ENCODE measurements at regions not wholly inside any gene's neighbourhood (a gene's known extent, or its start where the extent isn't known, plus 50 kb on each side); places are given as distances from the start of the nearest gene placed in this dataset.
"Not testable (repeated sequence)": the region's sequence is repeated elsewhere in the genome, so short reads cannot be mapped to it uniquely, and the experiment has no call there.

DNA sequence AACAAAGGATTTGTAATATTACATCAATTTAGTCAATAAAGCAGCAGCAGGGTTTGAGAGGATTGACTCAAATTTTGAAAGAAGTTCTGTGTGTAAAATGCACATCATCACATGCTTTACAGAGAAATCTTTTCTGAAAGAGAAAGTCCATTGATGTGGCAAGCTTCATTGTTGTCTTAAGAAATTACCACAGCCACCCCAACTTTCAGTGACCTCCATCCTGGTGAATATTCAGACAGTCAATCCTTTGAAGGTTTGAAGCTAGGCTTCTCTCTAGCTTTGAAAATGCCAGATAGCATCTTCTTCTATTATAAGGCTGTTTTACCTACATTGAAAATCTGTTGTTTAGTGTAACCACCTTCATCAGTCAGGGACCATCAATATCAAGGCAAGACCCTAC is 51.8 kb upstream of the SETMAR start:
- Histone ChIP-seq H3K36me3 (ENCODE audit: control insufficient read depth in 4 of 4, insufficient read depth in 4 of 4, low read length in 3 of 4) (no peaks in the 10 kb centered on the region), H3K27me3 (replicated peaks in 2 of 5; ENCODE audit: control insufficient read depth in 4 of 5, insufficient read depth in 5 of 5, low read length in 4 of 5) (no peaks in the 10 kb centered on the region), H3K9me3 (ENCODE audit: control extremely low read depth in 1 of 5, control insufficient read depth in 4 of 5, insufficient read depth in 2 of 5, low read depth in 1 of 5, low read length in 4 of 5) (no peaks in the 10 kb centered on the region), H3K27ac (ENCODE audit: insufficient read depth in 1 of 2, low read depth in 1 of 2, low read length in 2 of 2, poor library complexity in 1 of 2, severe bottlenecking in 2 of 2) (no peak overlapping the region), H3K4me3 (ENCODE audit: control insufficient read depth in 1 of 7, extremely low read depth in 1 of 7, insufficient read depth in 4 of 7, low read depth in 2 of 7, low read length in 6 of 7) (no peak overlapping the region), H3K4me1 (ENCODE audit: control extremely low read depth in 1 of 4, control insufficient read depth in 4 of 4, insufficient read depth in 4 of 4, low read length in 3 of 4) (no peaks in the 10 kb centered on the region)
- ChIA-PET CTCF (interaction anchor here (0.7 to 1.3 kb wide), 3 partner anchors 20 to 935 kb away, joined by 3 read pairs; no protein-coding TSS in a partner anchor), POLR2A (no interaction called here)
- no peak for DNase-seq

DNA sequence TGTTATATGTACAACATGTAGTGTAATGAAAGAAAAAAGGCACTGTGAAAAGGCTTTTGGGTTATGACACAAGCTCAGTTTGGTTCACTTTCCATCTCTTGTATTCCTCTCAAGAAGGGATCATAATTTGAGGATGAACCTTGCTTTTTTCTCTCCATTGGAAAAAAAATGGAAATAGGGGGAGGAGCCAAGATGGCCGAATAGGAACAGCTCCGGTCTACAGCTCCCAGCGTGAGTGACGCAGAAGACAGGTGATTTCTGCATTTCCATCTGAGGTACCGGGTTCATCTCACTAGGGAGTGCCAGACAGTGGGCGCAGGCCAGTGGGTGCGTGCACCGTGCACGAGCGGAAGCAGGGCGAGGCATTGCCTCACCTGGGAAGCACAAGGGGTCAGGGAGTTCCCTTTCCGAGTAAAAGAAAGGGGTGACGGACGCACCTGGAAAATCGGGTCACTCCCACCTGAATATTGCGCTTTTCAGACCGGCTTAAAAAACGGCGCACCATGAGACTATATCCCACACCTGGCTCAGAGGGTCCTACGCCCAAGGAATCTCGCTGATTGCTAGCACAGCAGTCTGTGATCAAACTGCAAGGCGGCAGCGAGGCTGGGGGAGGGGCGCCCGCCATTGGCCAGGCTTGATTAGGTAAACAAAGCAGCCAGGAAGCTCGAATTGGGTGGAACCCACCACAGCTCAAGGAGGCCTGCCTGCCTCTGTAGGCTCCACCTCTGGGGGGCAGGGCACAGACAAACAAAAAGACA is 49.9 kb upstream of the SETMAR start:
- H3K36me3 ChIP-seq (ENCODE audit: control insufficient read depth in 4 of 4, insufficient read depth in 4 of 4, low read length in 3 of 4); H3K4me3 ChIP-seq (ENCODE audit: control insufficient read depth in 1 of 7, extremely low read depth in 1 of 7, insufficient read depth in 4 of 7, low read depth in 2 of 7, low read length in 6 of 7); H3K4me1 ChIP-seq (ENCODE audit: control extremely low read depth in 1 of 4, control insufficient read depth in 4 of 4, insufficient read depth in 4 of 4, low read length in 3 of 4); DNase-seq; H3K9me3 ChIP-seq (ENCODE audit: control extremely low read depth in 1 of 5, control insufficient read depth in 4 of 5, insufficient read depth in 2 of 5, low read depth in 1 of 5, low read length in 4 of 5); H3K27ac ChIP-seq (ENCODE audit: insufficient read depth in 1 of 2, low read depth in 1 of 2, low read length in 2 of 2, poor library complexity in 1 of 2, severe bottlenecking in 2 of 2); POLR2A ChIA-PET; CTCF ChIA-PET; H3K27me3 ChIP-seq (replicated peaks in 2 of 5; ENCODE audit: control insufficient read depth in 4 of 5, insufficient read depth in 5 of 5, low read length in 4 of 5): not testable (repeated sequence)
- WGBS (ENCODE audit: insufficient coverage): 100% methylated on average over 6 of the region's 26 CpGs
